ENCODE measurements at regions not wholly inside any gene's neighbourhood (a gene's known extent, or its start where the extent isn't known, plus 50 kb on each side); places are given as distances from the start of the nearest gene placed in this dataset.
"Not testable (repeated sequence)": the region's sequence is repeated elsewhere in the genome, so short reads cannot be mapped to it uniquely, and the experiment has no call there.

DNA sequence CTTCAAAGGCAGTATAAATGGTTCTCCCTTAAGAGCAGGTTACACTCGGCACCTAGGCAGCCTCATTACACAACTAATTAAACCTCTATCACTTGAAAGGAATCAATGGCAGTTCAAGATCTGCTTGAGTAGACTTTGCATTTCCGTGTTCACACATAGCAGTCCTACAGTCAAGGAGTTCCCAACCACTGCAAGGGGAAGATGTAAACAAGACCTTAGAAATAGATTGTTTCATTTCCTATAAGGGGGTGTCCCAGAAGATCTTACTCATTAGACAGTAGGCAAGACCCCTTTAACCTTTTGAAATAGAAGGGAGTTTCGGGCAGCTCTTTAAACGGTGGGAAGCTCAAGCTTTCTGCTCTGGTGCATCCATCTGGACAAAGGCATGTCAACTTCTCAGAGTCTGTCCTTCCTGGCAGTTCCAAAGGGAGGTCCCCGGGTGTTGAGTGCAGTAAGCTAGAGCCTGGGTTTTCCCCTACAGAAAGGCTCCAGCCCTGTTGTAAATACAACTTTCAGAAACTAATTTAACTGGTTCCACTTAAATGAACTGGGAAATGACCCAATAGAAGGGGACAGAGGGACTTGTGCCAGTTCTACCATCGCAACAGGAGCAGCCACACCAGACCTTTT lies 150.8 kb downstream of the RBMX2 start:
- DNase-seq, result no peak

GRCh38 chrX:130555341-130555740 lies 153.6 kb downstream of the RBMX2 start:
- no peak for DNase-seq

- no peak for DNase-seq
Observed at GRCh38 chrX:130555757-130556156, 154.0 kb downstream of the RBMX2 start.

GRCh38 chrX:130556951-130557350 lies 155.2 kb downstream of the RBMX2 start:
- DNase-seq, result no peak

GRCh38 chrX:130560544-130560943 lies 158.8 kb downstream of the RBMX2 start:
- no peak for DNase-seq

- no peak for DNase-seq
Observed at GRCh38 chrX:130561930-130562329, 160.1 kb downstream of the RBMX2 start.

- DNase-seq, result no peak
Observed at GRCh38 chrX:130563476-130563875, 161.7 kb downstream of the RBMX2 start.

GRCh38 chrX:130566028-130566683 lies 164.4 kb downstream of the RBMX2 start:
- no peak for DNase-seq

DNA sequence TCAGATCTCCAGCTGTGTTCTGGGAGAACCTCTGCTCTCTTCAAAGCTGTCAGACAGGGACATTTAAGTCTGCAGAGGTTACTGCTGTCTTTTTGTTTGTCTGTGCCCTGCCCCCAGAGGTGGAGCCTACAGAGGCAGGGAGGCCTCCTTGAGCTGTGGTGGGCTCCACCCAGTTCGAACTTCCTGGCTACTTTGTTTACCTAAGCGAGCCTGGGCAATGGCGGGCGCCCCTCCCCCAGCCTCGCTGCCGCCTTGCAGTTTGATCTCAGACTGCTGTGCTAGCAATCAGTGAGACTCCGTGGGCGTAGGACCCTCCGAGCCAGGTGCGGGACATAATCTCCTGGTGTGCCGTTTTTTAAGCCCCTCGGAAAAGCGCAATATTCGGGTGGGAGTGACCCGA lies 171.2 kb downstream of the RBMX2 start:
- not testable (repeated sequence) for DNase-seq
